GM21786 (cell line): ENCODE measurements at regions not wholly inside any gene's neighbourhood (a gene's known extent, or its start where the extent isn't known, plus 50 kb on each side); places are given as distances from the start of the nearest gene placed in this dataset.

Experiments
- ATAC-seq: cut with Tn5 transposase; IDR thresholded peaks from one replicate; pipeline ENCODE4 v1.9.1; 2021; ENCODE audit not compliant: unreplicated experiment

DNA sequence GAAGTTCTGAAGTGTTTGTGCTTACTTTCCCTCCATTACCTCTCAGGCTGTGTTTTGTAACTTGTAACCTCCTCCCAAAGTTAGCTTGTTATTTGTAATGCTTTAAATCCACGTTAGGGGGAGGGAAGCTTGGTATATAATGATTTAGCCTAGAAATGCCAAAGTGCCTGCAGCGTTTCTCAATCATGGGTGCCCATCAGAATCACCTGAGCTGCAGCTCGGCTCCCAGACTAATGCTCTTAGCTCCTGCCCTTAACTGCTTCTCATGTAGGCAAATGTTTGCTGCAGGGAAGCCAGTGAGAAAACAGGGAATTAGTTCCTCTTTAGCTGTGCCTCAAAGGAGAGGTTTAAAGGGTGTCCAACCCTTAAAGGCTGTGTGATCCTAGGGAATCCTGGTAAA, 219.2 kb upstream of the NAALADL2 start:
- ATAC-seq, result no peak

DNA sequence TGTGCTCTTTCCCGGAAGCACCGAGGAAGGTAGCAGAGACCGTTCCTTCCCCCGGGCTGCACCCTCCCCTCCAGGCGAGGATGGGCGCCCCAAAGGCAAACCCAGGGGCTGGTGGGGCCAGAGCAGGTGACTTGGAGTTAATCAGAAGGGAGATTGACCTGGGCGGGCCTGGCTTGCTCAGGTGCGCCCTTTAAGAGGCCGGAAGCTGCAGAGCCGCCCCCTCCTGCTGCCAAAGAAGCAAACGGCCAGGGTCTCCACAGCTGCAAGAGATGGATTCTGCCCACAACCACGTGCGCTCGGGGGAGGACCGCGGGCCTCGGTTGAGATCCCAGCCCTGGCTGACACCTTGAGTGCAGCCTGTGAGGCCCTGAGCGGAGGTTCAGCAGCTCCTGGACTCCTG, 218.2 kb upstream of the NAALADL2 start:
- no peak for ATAC-seq

DNA sequence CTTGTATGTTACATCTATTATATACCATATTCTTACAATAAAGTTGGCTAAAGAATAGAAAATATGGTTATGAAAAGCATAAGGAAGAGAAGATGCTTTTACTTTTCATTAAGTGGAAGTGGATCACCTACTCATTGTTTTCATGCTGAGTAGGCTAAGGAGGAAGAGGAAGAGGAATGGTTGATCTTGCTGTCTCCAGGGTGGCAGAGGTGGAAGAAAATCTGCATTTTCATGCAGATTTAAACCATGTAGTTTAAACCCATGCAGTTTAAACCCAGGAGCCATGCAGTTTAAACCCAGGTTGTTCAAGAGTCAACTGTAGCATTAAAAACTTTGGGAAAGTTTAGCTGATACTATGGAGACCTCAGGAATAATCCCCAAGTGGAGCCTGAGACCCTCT, 214.8 kb upstream of the NAALADL2 start:
- no peak for ATAC-seq

DNA sequence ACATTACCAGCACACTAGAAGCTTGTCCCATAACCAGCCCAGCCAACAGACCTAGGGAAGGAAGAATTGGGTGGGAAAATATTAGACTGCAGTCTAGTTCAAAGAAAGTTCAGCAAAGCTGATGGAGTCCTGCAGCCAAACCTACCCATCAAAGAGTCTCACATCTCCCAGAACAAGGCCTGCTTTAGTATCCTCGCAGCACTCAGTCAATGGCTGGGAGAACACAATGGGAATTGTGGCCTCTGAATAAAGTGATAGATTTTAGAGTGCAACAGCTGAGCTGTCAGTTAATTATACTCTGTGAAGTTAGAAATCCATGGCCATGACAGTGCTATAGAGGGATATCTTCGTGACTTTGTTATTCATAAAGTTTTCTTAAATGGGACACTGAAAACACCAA, 207.2 kb upstream of the NAALADL2 start:
- no peak for ATAC-seq

DNA sequence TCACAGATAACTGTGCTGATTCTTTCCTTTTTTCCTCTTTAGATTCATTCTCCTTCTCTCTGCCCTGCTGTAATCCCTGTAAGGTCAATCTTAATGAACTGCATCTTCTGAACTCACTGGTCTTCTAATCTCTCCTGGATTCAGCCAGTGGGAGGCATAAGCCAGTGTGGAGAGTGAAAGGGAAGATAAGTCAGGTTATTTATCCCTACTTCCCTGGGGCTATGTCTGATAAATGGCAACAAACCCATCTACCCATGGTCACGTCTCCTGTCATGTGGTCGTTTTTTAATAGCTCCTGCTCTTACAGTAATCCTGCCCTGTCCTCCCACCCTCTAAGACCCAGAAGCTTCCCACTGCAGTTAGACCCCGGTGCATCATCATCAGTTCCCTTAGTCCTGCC, 199.6 kb upstream of the NAALADL2 start:
- no peak for ATAC-seq

DNA sequence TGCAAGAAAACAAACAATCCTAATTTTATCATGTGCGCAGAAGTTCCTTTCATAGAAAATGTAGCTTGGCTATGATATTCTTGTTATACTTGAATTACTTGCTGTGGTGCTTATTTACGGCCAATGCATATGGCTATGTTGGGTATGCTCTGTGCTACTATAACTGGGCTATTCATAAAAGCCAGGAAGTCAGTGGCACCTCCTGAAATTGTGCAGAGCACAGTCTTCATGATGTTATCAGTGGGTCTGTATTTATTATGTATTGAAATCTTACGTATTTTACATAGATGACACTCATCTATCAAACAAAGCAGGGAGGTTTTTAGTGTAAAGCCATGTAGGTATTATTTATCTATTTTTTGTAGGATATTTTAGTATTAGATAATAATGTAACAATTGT, 196.5 kb upstream of the NAALADL2 start:
- no peak for ATAC-seq

DNA sequence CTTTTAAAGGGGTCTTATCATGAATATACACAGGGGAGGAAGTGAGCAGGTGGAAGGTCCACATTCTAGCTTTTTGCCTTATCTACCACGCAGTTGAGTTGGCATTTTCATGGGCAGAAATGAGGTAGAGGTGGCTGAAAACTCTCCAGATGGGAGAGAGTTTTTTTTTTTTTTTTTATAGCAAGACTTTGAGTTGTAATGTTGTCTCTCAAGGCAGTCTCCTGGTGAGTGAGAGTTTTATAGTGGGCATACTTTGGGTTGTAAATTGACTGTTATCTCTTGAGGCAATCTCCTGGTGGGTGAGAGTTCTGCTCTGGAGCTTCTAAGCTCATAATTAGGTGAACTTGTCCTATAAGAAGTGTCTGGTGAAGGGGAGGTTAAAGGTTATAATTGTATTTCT, 191.7 kb upstream of the NAALADL2 start:
- ATAC-seq, result no peak

DNA sequence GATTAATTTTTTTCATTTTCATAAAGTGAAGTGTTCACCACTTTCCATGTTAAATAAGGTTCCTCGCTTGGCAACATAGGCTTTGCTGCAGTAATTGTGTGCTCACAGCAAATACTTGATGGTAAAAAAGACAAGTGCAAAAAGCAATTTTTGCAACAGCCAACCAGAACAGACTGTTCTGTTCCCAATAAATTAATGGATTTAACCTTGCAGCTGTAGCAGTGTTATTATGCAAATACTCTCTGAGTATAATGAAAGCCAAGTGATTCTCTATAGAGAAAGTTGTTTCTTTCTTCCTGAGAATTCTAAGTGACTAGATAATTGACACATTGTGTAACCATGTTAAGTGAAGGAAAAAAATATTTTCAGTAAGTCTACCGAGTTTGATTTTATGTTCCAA, 183.7 kb upstream of the NAALADL2 start:
- ATAC-seq, result no peak

DNA sequence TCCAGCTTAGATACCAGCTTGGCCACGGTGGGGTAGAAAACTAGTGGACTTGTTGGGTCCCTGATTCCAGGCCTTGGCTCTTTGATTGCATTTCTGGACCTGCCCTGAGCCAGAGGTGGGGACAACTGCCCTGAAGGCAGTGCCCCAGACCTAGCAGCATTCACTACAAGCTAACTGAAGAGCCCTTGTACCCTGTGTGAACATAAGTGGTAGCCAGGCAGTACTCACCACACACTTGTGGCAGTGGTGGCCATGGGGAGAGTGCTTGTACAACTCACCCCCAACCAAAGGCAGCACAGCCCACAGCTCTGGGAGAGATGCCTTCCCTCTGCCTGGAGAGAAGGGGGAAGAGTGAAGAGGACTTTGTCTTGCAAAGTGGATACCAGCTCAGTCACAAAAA, 177.3 kb upstream of the NAALADL2 start:
- no peak for ATAC-seq

DNA sequence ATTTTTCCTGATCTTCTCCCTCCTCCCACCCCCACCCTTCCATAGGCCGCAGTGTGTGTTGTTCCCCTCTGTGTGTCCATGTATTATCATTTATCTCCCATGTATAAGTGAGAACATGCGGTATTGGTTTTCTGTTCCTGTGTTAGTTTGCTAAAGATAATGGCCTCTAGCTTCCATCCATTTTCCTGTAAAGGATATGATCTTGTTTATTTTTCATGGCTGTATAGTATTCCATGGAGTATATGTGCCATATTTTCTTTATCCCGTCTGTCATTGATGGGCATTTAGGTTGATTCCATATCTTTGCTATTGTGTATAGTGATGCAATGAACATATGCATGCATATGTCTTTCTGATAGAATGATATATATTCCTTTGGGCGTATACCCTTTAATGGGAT, 173.3 kb upstream of the NAALADL2 start:
- ATAC-seq, result no peak

DNA sequence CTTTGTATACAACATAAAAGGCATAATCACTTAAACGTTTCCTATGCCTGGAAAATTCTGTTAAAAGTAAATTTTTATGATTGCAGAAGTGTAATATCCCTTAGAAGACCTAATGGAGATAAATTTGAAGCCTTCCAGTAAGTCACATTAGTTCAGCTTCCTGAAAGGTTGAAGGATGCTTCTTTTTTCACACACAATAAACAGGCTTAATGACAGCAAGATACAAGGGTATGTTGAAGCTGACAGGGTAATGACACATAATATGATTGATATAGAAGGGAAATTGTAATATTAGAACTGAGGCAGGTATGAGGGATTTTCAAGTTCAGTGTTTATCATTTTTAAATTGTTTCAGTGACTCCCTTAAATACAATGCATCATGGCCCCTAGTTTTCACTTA, 161.8 kb upstream of the NAALADL2 start:
- ATAC-seq, result no peak

DNA sequence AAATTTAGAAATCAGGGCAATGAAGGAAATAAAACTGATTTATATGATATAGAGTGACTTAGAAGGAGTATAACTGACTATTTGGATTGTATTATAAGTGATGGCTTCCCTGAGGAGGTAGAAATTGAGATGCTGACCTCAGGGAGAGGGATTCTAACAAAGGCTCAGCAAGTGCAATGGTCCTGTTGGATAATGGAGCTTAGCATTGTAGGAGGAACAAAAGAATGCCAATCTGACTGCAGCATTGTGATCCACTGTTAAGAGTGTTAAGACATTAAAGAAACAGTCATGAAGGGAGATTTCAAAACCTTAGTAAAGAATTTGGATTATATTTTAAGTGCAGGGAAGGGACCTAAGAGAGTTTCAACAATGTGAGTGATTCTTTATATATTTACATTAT, 158.4 kb upstream of the NAALADL2 start:
- ATAC-seq, result no peak

DNA sequence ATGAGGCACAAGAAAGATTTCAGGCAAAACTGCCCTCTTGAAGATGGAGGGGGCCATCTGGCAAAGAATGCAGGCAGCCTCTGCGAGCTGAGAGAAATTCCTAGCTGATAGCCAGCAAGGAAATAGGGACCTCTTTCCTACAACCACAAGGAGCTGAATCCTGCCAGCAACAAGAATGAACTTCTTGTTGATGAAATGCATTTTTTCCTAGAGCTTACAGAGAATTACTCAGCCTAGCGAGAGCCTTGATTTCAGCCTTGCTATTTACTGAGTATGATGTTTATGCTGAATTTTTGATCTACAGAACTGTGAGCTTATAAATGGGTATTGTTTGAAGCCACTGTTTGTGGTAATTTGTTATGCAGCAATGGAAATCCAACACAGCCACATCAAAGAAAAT, 148.5 kb upstream of the NAALADL2 start:
- ATAC-seq, result no peak

DNA sequence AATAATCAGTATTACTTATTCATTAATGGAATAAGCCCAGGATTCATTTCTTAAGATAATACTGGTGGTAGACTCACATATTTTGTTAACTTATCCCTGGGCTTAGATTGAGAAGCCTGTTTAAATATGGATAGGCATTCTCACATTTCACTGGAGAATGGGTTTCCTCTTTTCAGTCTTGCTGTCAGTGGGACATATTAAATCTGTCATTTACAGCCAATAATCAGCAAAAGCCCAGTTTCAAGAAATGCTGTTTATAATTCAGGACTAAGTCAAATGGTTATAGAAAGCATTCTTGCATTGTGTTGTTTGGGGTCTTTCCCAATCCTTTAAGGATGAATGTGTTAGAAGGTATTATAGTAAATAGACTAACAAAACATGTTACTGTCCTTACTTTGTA, 143.7 kb upstream of the NAALADL2 start:
- ATAC-seq, result no peak

DNA sequence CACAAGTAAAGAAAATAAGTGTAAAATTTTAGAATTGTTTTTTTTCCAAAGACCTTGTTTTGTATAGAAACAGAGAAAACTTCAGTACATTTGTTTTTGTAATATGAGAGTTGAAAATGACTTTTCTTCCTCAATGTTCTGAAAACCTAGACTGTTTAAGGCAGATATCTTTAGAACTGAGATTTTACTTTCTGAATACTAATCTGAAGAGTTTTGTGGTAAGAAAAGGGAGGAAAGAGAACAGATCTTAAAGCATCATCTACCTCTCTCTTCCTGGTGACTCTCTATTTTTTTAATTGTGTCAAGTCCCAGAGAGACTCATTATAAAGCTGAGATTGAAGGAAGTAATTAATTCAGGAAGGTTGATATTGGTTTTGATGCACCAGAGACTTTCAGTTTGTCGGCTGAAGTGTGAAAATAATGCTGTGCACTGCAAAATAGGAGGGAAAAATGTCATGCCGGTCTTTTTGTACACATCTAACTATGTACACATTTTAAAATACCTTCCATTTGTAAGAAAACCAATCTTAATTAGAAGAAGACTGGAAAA, 142.1 kb upstream of the NAALADL2 start:
- no peak for ATAC-seq

DNA sequence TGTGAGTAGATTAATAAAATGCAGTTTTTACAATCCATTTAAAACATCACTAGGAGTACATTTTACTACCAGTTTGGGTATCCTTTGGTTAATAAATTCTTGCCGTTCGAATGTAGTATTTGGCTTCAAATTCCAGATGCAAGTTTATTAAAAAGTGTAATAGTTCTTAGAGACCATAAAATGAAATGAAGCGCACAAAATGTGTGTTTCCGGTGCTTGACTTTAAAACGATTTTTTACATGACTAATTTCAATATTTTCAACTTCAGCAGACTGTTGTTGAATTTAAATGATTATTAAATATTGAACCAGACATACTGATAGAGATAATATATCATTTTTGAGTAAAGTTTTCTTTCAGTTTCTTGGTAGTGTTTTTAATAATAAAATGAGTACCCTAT, 138.4 kb upstream of the NAALADL2 start:
- ATAC-seq, result no peak

DNA sequence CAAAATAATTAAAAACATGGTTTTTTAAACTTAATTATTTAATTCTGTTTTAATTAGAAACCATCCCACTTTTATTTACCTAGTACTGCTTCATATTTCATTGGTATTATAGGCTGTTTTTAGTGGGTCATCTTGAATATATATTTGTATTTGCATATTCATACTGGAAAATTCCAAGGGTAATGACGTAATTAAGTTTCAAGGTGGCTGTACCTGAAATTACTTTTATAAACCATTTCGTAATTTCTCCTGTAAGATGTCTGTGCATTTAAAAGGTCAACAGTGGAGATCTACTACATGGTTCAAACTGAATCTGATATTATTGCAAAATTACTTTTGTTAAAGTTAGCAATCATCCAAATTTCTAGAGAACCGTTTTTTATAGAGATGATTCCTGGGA, 133.8 kb upstream of the NAALADL2 start:
- ATAC-seq, result no peak

DNA sequence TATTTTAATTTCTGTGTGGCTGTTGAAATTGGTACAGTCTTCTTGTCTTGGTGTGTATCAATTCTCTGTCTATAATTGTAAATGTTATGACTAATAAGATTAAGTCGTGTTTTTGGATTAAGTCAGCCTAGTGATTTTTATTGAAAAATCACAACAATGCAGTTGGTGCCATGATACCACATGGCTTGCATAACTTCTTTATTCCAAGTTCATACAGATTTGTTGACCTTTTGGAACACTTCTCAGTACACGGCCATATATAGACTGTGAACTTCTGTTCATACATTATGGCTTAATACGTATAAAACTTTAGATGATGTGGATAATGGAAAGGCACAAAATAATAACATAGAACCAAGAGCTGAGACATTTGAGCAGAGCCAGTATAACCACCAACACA, 121.2 kb upstream of the NAALADL2 start:
- no peak for ATAC-seq

DNA sequence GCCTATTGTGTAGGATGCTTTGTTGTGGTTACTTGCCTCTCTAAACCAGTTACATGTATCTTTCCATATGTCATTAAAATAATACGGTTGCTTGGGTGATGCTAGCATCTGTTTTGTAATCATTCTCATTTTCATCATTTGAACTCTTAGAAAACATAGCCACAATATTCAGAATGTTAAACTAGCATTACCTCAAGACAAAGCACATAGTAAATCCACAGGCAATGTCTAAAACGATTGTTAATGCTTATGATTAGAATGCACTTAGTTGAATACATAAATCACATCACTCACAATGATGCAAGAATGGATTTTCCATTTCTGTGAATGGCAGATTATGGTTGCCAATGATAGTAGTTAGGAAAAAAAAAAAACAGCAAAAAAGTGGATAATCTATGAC, 110.0 kb upstream of the NAALADL2 start:
- ATAC-seq, result no peak

DNA sequence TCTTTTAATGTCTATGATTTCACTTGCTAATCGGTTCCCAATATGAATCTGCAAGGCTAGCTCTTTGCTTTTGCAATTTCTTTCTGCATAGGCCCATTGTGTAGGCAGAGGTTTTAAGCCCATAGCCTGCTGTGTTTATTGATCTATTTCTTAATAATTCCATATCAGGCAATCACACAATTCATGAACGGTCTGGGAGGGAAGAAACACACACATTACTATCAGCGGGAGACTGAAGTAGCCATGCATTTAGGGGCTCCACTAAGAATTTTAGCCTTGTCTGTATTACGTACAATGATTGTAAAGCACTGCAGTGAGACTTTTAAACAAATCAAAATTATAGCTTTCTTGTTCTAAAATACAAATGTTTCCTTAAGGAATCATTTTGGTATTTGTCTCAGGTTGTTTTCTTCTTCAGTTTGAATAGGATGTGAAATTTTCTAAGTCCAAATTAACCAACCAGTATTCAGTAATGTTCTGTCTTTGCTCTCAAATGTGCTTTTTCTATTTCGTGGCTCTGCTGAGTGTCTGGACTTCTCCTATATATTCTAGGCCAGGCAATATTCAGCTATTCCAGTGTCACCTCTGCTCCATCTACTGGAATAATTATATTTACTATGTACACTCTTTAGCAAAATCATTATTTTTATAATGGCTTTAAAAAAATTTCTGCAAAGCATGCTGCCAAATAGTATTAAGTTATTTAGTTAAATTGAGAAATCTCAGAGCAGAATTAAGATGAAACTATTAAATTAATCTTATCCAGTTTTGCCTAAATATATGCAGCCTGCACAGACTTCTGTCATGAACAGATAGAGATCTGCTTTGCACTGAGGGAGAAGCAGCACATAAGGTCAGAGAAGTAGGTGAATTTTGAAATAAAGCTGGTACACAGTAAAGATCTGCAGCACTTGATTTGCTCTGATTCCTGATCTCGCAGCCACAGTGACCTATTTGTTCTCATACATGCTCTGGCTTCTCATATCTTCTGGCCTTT, 103.0 kb upstream of the NAALADL2 start:
- ATAC-seq, result no peak

DNA sequence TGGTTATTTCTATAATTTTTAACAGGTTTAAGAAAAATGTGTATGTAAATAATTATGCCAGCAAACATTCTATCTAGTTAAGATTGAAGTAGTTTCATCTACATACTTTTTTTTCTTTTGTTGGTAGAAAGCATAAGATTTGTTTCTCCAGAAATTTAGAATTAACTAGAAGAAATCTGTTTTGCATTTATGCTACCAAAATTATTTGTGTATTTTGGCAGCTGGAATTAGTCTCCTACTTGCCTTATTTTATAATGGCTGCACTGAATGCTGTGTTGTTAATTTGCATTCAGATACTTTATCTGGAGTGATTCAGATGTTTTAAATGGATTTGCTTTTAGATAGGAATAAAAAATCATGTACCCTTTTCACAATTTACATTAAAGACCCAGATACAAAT, 100.2 kb upstream of the NAALADL2 start:
- no peak for ATAC-seq

DNA sequence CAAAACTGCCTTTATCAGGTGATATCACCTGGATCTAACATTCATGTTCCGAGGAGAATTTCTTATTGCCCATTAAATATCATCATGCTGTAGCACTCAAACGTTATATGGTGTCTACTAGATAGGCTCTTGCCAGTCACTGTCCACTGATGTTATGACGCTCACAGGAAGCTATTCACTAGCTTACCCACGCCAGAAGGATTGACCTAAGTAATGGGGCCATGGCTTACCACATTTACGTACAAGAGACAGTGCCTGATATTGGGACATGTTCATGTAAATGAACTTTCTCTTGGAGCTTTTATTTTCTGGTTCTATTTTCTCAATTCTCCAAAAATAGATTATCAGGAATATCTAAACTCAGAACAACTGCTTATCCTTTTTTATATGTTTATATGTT, 91.7 kb upstream of the NAALADL2 start:
- no peak for ATAC-seq
